Caco-2 (cell line): ENCODE measurements at regions not wholly inside any gene's neighbourhood (a gene's known extent, or its start where the extent isn't known, plus 50 kb on each side); places are given as distances from the start of the nearest gene placed in this dataset.

ENCODE experiments used
- BruUV-seq: library from RNA; stranded (reverse); fragments of 400-500 nt; replicated peaks from 2 replicates; lab custom pipeline; 2021; lab: Mats Ljungman, UMichigan
- CTCF ChIA-PET: fragments of 300-600 bp; sonication (Branson Sonifier 250); formaldehyde crosslinking; loops from one replicate; lab custom pipeline; 2022; ENCODE audit warnings: antibody characterized with exemption; lab: Charles Lee
- POLR2A ChIA-PET: fragments of 300-600 bp; sonication (Branson Sonifier 250); formaldehyde crosslinking; loops from one replicate; lab custom pipeline; 2022; ENCODE audit warnings: antibody characterized with exemption; lab: Charles Lee
- DNase-seq, 2 experiments: peaks; one replicate each; pipeline versions ENCODE4 v3.0.0 to v3.0.0-alpha.2; 2020 to 2022
- H3K27me3 ChIP-seq: replicated peaks from 2 replicates; pipeline ENCODE4 v1.6.0; 2011; ENCODE audit warnings: low read length; ENCODE audit not compliant: control insufficient read depth, insufficient read depth
- H3K36me3 ChIP-seq: 2 replicates; pipeline ENCODE4 v1.5.1; 2011; ENCODE audit warnings: low read length; ENCODE audit not compliant: control insufficient read depth, insufficient read depth
- H3K4me1 ChIP-seq: fragments of 250-450 bp; sonication (Bioruptor Pico); 2 replicates; pipeline ENCODE4 v1.5.1; 2020; ENCODE audit warnings: mild to moderate bottlenecking
- H3K4me3 ChIP-seq: 2 replicates; pipeline ENCODE4 v1.5.1; 2011; ENCODE audit warnings: low read depth, mild to moderate bottlenecking, control low read depth, low read length
- H3K9me3 ChIP-seq: fragments of 250-450 bp; sonication (Bioruptor Pico); 2 replicates; pipeline ENCODE4 v1.5.1; 2020; ENCODE audit warnings: mild to moderate bottlenecking, moderate library complexity
- H3K27ac Mint-ChIP-seq: one replicate; pipeline ENCODE4 v1.8.0; 2022; ENCODE audit warnings: mixed read lengths; ENCODE audit not compliant: unreplicated experiment
- H3K27me3 Mint-ChIP-seq: one replicate; pipeline ENCODE4 v1.8.0; 2022; ENCODE audit warnings: mixed read lengths; ENCODE audit not compliant: insufficient read depth, unreplicated experiment
- H3K36me3 Mint-ChIP-seq: one replicate; pipeline ENCODE4 v1.8.0; 2022; ENCODE audit warnings: mild to moderate bottlenecking, mixed read lengths; ENCODE audit not compliant: insufficient read depth, unreplicated experiment
- H3K4me1 Mint-ChIP-seq: one replicate; pipeline ENCODE4 v1.8.0; 2022; ENCODE audit warnings: low read depth, mixed read lengths; ENCODE audit not compliant: unreplicated experiment
- H3K4me3 Mint-ChIP-seq: one replicate; pipeline ENCODE4 v1.8.0; 2022; ENCODE audit warnings: mild to moderate bottlenecking, moderate library complexity, mixed read lengths; ENCODE audit not compliant: unreplicated experiment
- H3K9me3 Mint-ChIP-seq: one replicate; pipeline ENCODE4 v1.8.0; 2022; ENCODE audit warnings: mixed read lengths; ENCODE audit not compliant: unreplicated experiment
- intact Hi-C: fragments of 100-400 bp; cut with micrococcal nuclease; formaldehyde crosslinking; loops from one replicate; pipeline ENCODE4 v1.10.0; 2022; ENCODE audit not compliant: unreplicated experiment
- TF ChIP-seq, protein P1 (sequence below), 2 experiments: fragments of 200-600 bp in 1 of 2; IDR thresholded peaks; 1 replicate in 1 of 2; 2 replicates in 1 of 2; pipeline versions ENCODE4 v1.5.1 to v1.8.0; 2011 to 2022; ENCODE audit warnings: antibody characterized with exemption in 1 of 2, control low read depth in 1 of 2, inconsistent platforms in 1 of 2, low read depth in 1 of 2, low read length in 1 of 2, mild to moderate bottlenecking in 1 of 2, moderate library complexity in 1 of 2; ENCODE audit not compliant: insufficient read depth in 1 of 2, severe bottlenecking in 1 of 2, unreplicated experiment in 1 of 2

DNA sequence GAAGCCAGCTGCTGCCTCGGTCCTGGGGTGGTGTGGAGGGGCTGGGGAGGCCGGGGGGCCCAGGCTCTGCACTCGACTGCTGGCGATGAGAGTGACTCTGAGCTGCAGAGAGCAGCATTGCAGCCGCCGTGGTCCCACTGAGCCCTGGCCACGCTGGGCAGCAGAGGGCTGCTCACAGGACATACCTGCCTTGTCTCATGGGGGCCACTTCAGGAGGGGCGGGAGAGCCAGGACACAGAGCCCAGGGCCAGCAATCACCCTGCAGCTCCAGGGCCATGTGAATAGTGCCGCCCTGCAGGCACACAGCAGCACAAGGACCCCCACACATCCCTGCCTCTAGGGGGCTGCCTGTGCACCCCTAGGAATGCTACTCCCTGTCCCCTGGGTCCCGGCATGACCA is 147.0 kb downstream of the CRYBB2 start:
- no TSS peak for BruUV-seq
- Histone ChIP-seq H3K27me3 (no peaks in the 10 kb centered on the region), H3K9me3 (no peaks in the 10 kb centered on the region), H3K4me1 (no peaks in the 10 kb centered on the region), H3K4me3 (no peak overlapping the region), H3K36me3 (no peaks in the 10 kb centered on the region)
- H3K4me3 Mint-ChIP-seq, result no peak overlapping the region
- H3K36me3 Mint-ChIP-seq, result peaks cover 10% of the 10 kb centered on the region
- no peak for DNase-seq
- no peaks in the 10 kb centered on the region for H3K27me3 Mint-ChIP-seq
- intact Hi-C loops, result no loop called here
- no peaks in the 10 kb centered on the region for H3K4me1 Mint-ChIP-seq
- TF ChIP-seq, protein P1, sequence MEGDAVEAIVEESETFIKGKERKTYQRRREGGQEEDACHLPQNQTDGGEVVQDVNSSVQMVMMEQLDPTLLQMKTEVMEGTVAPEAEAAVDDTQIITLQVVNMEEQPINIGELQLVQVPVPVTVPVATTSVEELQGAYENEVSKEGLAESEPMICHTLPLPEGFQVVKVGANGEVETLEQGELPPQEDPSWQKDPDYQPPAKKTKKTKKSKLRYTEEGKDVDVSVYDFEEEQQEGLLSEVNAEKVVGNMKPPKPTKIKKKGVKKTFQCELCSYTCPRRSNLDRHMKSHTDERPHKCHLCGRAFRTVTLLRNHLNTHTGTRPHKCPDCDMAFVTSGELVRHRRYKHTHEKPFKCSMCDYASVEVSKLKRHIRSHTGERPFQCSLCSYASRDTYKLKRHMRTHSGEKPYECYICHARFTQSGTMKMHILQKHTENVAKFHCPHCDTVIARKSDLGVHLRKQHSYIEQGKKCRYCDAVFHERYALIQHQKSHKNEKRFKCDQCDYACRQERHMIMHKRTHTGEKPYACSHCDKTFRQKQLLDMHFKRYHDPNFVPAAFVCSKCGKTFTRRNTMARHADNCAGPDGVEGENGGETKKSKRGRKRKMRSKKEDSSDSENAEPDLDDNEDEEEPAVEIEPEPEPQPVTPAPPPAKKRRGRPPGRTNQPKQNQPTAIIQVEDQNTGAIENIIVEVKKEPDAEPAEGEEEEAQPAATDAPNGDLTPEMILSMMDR (IDR thresholded peaks at IDR 0.05; ENCODE audit: insufficient read depth in 1 of 2, low read depth in 1 of 2, low read length in 1 of 2, severe bottlenecking in 1 of 2, unreplicated experiment in 1 of 2), result no peak
- H3K9me3 Mint-ChIP-seq, result no peaks in the 10 kb centered on the region
- POLR2A ChIA-PET, result no interaction called here
- CTCF ChIA-PET, result no interaction called here
- H3K27ac Mint-ChIP-seq, result no peak overlapping the region

DNA sequence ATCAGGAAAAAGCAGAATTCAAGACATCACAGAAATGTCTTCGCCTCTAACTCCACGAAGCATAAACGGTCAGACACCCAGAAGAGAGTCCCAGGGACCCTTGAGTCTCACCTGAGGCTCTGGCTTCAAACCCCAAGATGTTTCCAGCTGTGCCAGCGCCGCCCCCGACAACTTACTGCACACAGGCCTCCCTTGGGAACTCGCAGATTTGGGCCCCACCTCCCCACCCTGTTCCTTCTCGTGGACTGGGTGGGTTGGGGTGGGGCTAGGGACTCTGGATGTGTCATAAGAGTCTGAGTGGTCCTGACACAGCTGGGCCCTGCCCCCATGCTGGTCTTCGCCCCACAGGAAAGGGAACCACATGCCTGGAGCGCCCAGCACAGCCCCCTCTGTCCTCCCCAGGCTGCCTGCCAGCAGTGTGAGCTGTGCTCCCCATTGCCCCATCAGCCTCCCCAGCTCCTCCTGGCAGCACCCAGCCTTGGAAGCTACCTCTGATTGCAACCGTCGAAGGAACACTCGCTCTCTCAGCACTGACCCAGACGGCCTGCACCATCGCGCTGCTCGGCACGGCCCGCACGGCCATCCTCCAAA is 147.5 kb downstream of the CRYBB2 start:
- intact Hi-C loops, result no loop called here
- Mint-ChIP-seq H3K36me3 (peaks cover 14% of the 10 kb centered on the region), H3K4me3 (no peak overlapping the region), H3K27me3 (no peaks in the 10 kb centered on the region), H3K27ac (no peak overlapping the region), H3K9me3 (no peaks in the 10 kb centered on the region), H3K4me1 (no peaks in the 10 kb centered on the region)
- no TSS peak for BruUV-seq
- Histone ChIP-seq H3K4me1 (no peaks in the 10 kb centered on the region), H3K36me3 (no peaks in the 10 kb centered on the region), H3K4me3 (no peak overlapping the region), H3K9me3 (no peaks in the 10 kb centered on the region), H3K27me3 (no peaks in the 10 kb centered on the region)
- no peak for DNase-seq
- POLR2A ChIA-PET, result no interaction called here
- CTCF ChIA-PET, result no interaction called here
- TF ChIP-seq, protein P1 (IDR thresholded peaks at IDR 0.05; ENCODE audit: insufficient read depth in 1 of 2, low read depth in 1 of 2, low read length in 1 of 2, severe bottlenecking in 1 of 2, unreplicated experiment in 1 of 2), result no peak

DNA sequence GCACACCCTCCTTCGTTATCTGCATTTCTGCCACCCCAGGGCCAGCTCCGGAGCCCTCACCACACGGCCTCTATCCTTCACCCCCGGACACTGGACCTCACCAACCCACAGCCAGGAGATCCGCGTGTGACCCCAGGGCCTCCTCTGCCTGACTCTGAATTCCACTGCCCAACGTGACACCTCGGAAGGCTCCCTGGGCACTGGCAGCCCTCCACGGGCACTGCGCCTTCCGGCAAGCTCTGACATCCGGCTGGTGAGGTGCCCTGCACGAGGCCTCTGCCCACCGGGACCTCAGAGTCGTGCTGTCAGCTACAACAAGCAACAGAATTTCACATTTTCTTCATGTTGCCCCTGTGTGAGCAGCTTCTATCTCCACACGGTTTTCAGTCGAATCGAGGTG is 148.3 kb downstream of the CRYBB2 start:
- no peaks in the 10 kb centered on the region for H3K27me3 Mint-ChIP-seq
- H3K27ac Mint-ChIP-seq, result no peak overlapping the region
- CTCF ChIA-PET, result no interaction called here
- TF ChIP-seq, protein P1 (IDR thresholded peaks at IDR 0.05; ENCODE audit: insufficient read depth in 1 of 2, low read depth in 1 of 2, low read length in 1 of 2, severe bottlenecking in 1 of 2, unreplicated experiment in 1 of 2), result no peak
- H3K4me1 Mint-ChIP-seq, result no peaks in the 10 kb centered on the region
- Histone ChIP-seq H3K4me3 (no peak overlapping the region), H3K36me3 (no peaks in the 10 kb centered on the region), H3K4me1 (no peaks in the 10 kb centered on the region), H3K27me3 (no peaks in the 10 kb centered on the region), H3K9me3 (no peaks in the 10 kb centered on the region)
- no TSS peak for BruUV-seq
- DNase-seq, result no peak
- POLR2A ChIA-PET, result no interaction called here
- no peak overlapping the region for H3K4me3 Mint-ChIP-seq
- H3K36me3 Mint-ChIP-seq, result peaks cover 19% of the 10 kb centered on the region
- no peaks in the 10 kb centered on the region for H3K9me3 Mint-ChIP-seq
- intact Hi-C loops, result no loop called here
